ENCODE measurements at regions not wholly inside any gene's neighbourhood (a gene's known extent, or its start where the extent isn't known, plus 50 kb on each side); places are given as distances from the start of the nearest gene placed in this dataset.

DNA sequence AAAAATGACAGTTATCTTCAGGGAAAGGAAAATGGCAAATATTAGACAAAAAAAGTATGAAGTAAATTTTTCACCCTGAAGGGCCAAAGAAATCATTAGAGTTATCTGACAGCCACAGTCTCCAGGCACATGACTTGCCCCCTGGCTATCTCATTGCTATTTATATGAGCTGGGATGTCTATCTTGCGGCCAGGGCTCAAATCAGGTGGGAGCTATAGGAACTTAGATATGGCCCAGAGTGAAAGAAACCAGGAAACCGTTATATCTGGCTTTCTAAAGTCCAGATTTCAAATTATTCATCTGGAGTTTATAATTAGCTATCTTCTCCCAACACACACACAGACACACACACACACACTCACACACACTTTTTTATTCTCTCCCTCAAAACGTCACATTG, 135.3 kb upstream of the EEF1E1 start:
- TF ChIP-seq, protein P1, sequence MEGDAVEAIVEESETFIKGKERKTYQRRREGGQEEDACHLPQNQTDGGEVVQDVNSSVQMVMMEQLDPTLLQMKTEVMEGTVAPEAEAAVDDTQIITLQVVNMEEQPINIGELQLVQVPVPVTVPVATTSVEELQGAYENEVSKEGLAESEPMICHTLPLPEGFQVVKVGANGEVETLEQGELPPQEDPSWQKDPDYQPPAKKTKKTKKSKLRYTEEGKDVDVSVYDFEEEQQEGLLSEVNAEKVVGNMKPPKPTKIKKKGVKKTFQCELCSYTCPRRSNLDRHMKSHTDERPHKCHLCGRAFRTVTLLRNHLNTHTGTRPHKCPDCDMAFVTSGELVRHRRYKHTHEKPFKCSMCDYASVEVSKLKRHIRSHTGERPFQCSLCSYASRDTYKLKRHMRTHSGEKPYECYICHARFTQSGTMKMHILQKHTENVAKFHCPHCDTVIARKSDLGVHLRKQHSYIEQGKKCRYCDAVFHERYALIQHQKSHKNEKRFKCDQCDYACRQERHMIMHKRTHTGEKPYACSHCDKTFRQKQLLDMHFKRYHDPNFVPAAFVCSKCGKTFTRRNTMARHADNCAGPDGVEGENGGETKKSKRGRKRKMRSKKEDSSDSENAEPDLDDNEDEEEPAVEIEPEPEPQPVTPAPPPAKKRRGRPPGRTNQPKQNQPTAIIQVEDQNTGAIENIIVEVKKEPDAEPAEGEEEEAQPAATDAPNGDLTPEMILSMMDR (conservative IDR thresholded peaks at IDR 0.05; ENCODE audit: low read length): no peak
- no peak for TF ChIP-seq EZH2phosphoT487 (IDR thresholded peaks at IDR 0.05; ENCODE audit: borderline replicate concordance, low read depth, low read length)
